PFSK-1 (cell line): ENCODE measurements at regions not wholly inside any gene's neighbourhood (a gene's known extent, or its start where the extent isn't known, plus 50 kb on each side); places are given as distances from the start of the nearest gene placed in this dataset.

Experiments
- POLR2AphosphoS5 ChIP-seq: IDR thresholded peaks from 2 replicates; pipeline ENCODE4 v1.6.1; 2012; ENCODE audit warnings: low read depth, mild to moderate bottlenecking, control low read depth, low read length, moderate library complexity
- SIN3A ChIP-seq: IDR thresholded peaks from 2 replicates; pipeline ENCODE4 v1.6.1; 2012; ENCODE audit warnings: mild to moderate bottlenecking, low read length, moderate library complexity, borderline replicate concordance; ENCODE audit not compliant: insufficient read depth
- TAF1 ChIP-seq: IDR thresholded peaks from 2 replicates; pipeline ENCODE4 v1.6.1; 2012; ENCODE audit warnings: low read length, control low read depth, borderline replicate concordance; ENCODE audit not compliant: insufficient read depth

GRCh38 chr1:221087919-221088318, 208.7 kb downstream of the HLX start:
- TF ChIP-seq TAF1 (no peak), POLR2AphosphoS5 (no peak), SIN3A (no peak)
